GM21360 (cell line): ENCODE measurements at regions not wholly inside any gene's neighbourhood (a gene's known extent, or its start where the extent isn't known, plus 50 kb on each side); places are given as distances from the start of the nearest gene placed in this dataset.

Experiments
- ATAC-seq: cut with Tn5 transposase; IDR thresholded peaks from one replicate; pipeline ENCODE4 v1.9.1; 2021; ENCODE audit warnings: mild to moderate bottlenecking, moderate library complexity; ENCODE audit not compliant: unreplicated experiment

GRCh38 chr12:114774197-114774596 lies 90.2 kb upstream of the TBX3 start:
- ATAC-seq = no peak

- no peak for ATAC-seq
These were observed 86.3 kb upstream of the TBX3 start for GRCh38 chr12:114770323-114770722.

- ATAC-seq = no peak
These were observed 85.7 kb upstream of the TBX3 start for GRCh38 chr12:114769634-114770033.

- ATAC-seq = no peak
These were observed 84.1 kb upstream of the TBX3 start for GRCh38 chr12:114767906-114768722.

- no peak for ATAC-seq
These were observed 83.2 kb upstream of the TBX3 start for GRCh38 chr12:114767084-114767760.

GRCh38 chr12:114765960-114766691 lies 82.2 kb upstream of the TBX3 start:
- no peak for ATAC-seq

GRCh38 chr12:114764510-114764909 lies 80.5 kb upstream of the TBX3 start:
- ATAC-seq = no peak

- ATAC-seq = no peak
These were observed 78.6 kb upstream of the TBX3 start for GRCh38 chr12:114762490-114763110.

GRCh38 chr12:114760151-114760877 lies 76.3 kb upstream of the TBX3 start:
- ATAC-seq = no peak

- no peak for ATAC-seq
These were observed 75.7 kb upstream of the TBX3 start for GRCh38 chr12:114759635-114760034.

GRCh38 chr12:114757684-114758325 lies 73.8 kb upstream of the TBX3 start:
- no peak for ATAC-seq

GRCh38 chr12:114752217-114752616 lies 68.2 kb upstream of the TBX3 start:
- no peak for ATAC-seq

- ATAC-seq = no peak
These were observed 67.7 kb upstream of the TBX3 start for GRCh38 chr12:114751712-114752111.

GRCh38 chr12:114750917-114751316 lies 66.9 kb upstream of the TBX3 start:
- no peak for ATAC-seq

GRCh38 chr12:114749065-114749464 lies 65.1 kb upstream of the TBX3 start:
- no peak for ATAC-seq

- no peak for ATAC-seq
These were observed 63.3 kb upstream of the TBX3 start for GRCh38 chr12:114747012-114747858.

- ATAC-seq = no peak
These were observed 62.5 kb upstream of the TBX3 start for GRCh38 chr12:114746297-114747011.

GRCh38 chr12:114744691-114745090 lies 60.7 kb upstream of the TBX3 start:
- no peak for ATAC-seq

GRCh38 chr12:114744285-114744684 lies 60.3 kb upstream of the TBX3 start:
- no peak for ATAC-seq
